ENCODE measurements at regions not wholly inside any gene's neighbourhood (a gene's known extent, or its start where the extent isn't known, plus 50 kb on each side); places are given as distances from the start of the nearest gene placed in this dataset.

DNA sequence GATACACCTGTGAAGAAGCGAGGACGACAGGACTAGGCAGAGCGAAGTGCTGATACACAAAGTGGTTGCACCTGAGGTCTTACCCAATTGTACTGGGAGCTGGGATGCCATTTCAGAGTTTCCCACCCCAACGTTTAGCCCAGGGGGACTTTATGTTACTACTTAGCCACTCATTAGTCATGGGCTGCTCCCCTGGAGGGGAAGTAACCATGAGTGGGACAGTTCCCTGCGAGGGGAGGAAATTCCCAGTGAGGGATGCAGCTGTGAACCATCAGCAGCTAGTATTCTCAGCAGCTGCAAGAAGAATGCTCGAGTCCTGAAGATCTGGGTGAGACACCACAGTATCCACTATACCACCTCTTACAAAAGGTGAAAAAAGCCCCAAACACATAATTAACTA is 93.7 kb upstream of the ACTBL2 start:
- DNase-seq, result no peak

DNA sequence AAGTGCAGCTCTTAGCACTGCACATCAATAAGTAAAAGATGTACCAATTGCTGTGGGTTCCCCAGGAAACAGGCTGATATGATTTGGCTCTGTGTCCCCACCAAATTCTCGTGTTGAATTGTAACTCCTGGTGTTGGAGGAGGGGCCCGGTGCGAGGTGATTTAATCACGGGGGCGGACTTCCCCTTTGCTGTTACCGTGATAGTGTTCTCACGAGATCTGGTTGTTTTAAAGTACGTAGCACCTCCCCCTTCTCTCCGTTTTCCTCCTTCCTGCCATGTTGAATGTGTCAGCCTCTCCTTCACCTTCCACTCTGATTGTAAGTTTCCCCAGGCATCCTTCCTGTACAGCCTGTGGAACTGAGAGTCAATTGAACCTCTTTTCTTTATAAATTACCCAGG is 93.2 kb upstream of the ACTBL2 start:
- DNase-seq, result no peak

DNA sequence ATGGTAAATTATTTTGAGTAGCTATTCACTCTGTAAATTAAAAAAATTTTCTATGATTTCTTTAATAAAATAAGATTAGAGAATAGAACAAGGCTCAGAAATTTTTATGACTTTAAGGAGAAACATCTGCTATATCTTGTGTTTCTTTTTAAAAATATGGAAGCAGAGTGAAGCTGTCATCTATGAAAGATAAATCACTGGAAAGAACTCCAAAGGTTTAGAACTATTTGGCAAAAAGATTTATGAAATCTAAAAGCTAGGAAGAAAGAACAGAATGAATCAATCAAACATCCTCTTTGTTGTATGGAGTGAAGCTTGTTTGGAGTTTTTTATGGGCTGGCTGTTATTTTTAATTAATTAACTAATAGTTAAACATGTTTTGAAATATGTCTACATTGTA is 89.8 kb upstream of the ACTBL2 start:
- DNase-seq, result no peak

DNA sequence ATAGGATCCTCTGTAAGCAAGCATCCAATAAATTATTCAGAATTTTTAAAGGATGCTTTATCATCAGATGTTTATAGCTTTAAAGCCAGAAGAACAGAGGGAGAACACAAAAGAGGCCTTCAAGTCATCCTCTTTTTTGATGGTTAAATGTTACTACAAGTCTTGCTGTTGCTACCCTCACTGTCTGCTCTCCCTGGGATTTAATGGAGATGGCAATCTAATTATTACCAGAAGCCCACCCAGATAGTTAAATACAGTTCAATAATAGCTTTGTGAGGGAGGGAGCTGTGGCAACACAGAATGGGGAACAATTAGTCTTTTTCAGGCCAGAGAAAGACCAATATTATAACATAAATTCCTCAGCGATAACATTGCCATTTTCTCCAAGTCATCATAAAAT is 87.0 kb upstream of the ACTBL2 start:
- no peak for DNase-seq

DNA sequence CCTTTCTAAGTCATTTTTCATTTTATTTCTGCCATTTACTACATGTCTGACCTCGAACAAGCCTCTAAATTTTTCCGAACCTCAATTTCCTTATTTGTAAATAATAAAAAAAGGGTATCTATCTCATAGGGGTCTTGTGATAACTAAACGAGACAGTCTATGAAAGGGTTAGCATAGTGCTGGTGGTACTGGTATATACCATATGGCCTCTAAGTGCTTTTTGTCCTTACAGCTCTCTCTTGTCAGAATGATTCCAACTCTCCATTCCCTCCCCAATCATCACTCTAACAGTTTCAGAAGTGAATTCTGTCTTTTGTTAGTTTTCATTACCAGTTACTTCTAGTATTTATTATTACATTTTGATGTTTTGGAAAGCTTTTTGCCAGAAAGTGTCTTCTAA is 85.5 kb upstream of the ACTBL2 start:
- no peak for DNase-seq

DNA sequence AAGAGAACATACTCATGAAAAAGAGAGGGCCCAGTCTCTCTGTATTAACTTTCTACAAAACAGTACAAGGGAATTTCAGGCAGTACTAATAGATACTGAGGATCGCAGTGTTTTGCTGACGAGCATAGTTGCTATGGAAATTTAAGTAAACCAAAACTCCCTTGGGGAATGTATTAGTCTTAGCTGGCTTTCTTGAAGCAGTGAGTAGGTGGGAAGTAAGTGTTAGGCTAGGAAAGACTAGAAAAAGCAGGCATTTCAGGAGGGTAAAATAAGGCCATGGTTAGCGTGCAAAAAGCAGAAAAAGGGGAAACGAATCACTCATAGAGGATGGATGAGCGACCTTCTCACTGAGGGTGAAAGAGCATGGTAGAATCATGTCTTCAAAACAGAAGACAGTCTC is 84.3 kb upstream of the ACTBL2 start:
- DNase-seq, result no peak

DNA sequence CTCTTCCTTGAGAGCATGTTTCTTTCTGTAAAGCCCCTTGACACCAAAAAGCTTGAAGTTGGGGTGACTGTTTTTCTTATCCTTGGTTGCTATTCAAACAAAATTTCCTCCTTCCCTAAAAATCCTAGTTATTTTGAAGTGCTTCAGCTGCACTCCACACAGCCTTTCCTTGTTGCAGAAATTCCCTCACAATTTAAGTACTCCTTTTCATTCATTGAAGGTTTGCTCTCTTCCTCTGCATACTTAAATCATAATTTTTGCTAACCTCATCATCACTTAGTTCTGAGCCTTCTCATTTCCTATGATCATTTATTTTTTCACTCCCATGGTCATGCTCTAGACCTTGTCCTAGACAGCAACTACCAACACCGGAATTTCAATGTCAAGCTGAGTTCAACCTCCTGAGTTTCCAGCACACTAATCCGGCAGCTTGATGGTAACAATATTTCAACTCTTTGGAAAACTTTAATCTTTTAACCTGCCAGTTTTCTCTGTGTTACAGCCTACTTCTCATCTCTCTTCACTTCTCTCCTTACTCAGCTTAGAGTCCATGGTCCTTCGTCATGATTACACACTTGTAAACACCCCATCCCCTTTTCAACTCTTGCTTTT is 78.7 kb upstream of the ACTBL2 start:
- no peak for DNase-seq

DNA sequence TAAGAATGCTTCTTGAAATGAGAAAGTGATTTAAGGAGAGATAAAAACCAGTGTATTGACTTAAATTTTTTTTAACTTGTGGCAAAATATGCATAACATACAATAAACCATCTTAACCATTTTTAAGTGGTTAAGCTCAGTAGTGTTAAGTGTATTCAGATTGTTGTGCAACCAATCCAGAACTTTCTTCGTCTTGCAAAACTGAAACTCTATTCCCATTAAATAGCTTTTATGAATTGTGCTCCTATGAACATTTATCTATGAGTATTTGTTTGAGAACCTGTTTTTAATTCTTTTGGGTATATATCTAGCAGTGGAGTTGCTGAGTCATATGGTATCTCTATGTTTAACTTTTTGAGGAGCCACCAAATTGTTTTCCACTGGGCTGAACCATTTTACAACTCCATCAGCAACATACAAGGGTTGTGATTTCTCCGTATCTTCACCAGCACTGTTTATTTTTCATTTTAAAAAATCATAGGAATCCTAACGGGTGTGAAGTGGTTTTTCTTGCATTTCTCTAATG is 76.6 kb upstream of the ACTBL2 start:
- DNase-seq, result no peak

DNA sequence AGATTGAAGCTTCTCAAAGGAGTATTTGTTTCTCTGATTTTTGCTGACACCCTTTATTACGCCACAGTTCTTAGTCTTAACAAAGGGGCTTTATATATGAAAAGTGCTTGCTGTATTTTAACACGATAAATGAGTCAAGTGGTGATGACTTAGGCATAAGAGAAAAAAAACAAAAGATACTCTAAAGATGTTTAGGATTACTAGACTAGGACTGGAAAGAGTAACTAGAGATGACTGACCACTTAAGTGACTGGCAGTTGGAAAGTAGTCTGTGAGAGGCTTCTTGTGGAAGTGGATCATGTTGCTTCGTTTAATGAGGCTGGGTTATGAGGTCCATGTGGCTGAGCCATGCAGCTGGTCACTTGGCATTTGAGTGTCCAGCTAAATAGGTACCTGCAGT is 69.4 kb upstream of the ACTBL2 start:
- DNase-seq, result no peak

DNA sequence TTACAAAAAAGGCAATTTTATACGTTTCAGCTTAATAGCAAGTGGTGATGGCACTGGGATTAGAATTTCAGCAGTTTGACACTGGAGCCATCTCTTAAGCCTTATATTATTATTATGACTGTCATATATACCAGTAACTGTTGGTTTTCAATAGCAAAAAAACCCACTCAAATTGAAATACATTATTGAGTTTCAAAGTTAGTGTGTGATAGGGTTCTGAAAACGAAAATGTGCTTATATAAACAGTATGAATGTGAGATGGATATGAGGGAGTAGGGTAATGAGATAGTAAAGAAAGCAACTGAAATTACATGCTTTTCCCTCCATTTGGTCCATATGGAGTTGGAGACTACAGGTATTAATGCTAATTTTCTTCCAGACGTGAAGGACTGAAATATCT is 68.6 kb upstream of the ACTBL2 start:
- no peak for DNase-seq

DNA sequence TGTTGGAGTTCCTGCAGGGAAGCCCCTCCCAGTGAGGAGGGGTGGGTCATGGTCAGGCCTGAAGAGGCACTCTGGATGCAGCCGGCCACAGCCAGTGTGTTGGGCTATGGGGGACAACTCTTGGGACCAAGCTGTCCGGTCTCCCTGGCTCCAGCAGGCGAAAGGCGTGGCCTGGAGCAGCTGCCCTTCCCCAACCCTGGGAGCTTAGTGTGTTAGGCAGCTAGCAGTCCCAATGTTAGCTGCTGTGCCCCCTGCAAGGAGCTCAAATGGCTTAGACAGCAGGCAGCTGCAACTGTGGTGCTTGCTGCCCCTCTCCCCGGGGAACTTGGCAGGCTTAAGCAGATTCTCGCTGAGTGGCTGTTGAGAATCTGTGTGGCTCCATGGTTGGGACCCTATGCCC is 67.5 kb upstream of the ACTBL2 start:
- no peak for DNase-seq

DNA sequence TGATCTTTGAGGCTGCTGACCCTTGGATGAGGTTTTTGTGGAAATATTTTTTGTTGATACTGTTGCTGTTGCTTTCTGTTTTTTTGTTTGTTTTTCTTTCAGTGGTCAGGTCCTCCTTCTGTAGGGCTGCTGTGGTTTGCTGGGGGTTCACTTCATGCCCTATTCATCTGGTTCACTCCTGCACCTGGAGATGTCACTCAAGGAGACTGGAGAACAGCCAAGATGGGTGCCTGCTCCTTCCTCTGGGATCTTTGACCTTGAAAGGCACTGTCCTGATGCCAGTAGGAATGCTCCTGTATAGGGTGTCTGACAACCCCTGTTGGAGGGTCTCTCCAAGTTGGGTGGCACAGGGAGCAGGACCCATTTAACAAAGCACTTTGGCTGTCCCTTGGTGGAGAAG is 67.0 kb upstream of the ACTBL2 start:
- no peak for DNase-seq

DNA sequence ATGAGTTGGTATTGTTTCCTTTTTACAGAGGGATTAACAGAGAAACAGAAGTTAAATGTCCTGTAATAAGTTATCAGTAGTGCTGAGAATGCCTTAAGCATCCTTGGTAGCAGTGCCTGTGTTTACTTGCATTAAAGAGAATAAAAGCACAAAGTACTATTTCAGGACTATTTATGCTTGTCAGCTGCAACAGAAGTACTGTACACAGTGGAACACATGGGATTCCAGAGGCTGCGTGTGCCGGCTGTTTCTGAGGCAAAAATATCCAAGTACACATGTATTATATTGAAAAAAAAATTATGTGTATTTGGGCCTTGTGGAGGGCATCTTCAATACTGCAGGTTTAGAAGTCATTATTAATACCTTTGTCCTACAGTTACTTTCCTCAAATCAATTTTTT is 58.2 kb upstream of the ACTBL2 start:
- DNase-seq, result no peak

DNA sequence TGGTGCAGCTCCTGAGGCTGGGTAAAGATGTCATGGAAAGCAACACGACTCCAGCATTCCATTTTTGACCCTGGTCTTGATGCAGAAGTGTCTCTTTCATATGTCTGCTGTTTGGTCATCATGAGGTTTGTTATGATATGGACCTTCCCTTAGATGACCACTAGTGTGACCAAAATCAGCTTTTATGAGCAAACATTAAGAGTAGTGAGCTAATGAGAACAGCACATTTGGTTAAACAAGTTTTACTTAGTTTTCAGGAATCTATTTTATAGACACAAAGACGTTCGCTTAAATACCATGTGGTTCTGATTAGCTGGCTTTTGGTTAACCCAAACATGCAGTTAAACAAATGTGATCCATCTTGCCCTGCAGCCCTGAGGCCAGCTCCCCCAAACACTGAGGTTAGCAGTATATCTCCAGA is 56.7 kb upstream of the ACTBL2 start:
- no peak for DNase-seq

DNA sequence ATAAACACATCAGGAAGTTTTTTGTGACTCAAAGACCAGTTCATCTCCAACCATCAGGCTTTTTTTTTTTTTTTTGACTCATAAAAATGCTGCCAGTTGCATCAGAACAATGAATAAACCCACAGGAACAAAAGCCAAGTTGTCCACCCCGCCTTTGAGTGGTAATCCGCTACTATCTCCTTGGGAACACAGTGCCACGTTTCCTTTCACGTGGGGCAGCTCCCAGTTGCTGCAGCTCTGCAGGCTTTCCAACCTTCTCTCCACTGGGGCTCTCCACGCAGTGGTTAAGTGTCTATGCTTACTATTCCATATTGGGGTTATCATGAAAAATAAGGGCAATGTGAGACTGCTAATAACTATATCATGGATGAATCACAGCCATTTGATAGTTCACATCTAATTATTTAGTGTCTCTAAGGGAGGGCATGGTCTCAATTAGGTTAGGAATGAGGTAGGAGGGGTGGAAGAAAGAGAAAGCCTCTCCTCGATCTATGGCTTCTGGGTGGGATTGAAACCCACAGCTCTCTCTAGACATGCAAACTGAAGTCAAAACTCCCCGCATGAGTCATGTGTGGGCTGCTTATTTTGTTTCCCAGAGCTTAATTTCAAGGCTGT is 55.8 kb upstream of the ACTBL2 start:
- no peak for DNase-seq

DNA sequence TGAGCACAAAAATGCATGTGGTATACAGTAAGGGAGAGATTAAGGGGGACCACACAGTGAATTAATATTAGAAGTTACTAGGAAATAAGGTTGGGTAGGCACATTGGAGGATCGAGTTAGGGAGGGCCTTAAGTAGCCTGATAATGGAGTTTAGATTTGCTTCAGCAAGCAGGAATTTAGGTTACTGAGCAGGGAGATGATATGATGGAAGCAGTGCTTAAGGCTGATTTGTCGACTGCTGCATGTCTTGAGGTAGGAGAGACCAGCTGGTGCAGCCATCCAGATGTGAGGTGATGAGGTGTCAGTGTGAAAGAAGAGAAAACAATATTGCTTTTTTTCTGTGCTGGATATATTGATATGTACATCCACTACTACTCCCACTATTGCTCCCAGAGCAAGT is 55.2 kb upstream of the ACTBL2 start:
- no peak for DNase-seq

DNA sequence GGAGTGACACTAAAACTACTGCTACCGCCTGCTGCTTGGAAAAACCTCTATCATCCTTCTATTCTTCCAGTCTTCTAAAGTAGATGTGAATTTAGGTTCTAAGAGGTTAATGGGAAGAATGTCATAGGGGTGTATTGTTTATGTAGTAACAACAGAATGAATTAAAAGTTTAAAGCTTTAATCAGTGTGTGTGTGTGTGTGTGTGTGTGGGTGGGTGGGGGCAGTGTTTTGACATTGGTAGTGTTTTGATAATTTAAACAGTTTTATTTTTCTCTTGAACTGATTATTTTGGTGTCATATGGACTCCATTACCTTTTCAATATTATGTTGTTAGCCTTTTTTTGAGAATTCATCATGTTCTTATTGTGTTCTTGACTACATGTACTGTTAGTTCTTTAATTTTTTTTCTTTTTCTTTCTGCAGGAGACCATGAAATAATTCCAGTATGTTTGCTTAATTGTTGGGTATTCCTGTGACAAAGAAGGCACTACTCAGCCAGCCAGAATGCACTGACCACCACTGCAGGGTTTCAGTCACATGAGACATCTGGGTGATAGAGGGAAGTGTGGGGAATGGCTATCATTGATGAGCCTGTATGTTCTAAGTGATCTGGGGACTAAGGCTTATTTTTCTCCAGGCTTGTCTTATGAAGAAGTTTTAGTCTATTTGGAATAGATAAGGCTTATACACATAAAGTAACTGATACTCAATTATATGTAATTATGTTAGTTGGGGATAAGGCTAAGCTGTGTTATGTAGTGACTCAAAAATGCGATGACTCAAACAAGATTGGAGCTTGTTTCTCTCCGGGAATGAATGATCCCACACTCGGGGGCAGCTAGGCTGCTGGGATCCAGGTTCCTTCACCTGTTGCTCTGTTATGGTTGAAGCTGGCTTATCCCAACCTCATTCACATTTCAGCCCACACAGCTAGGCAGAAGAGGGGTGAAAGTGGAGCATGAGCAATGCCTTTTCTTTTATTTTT is 50.2 kb upstream of the ACTBL2 start:
- DNase-seq, result no peak
